ENCODE measurements at regions not wholly inside any gene's neighbourhood (a gene's known extent, or its start where the extent isn't known, plus 50 kb on each side); places are given as distances from the start of the nearest gene placed in this dataset.
A peak's percentile ranks its signal among the peaks of the same experiment; 100 is the strongest.

GRCh38 chr3:194951931-194952582, 266.4 kb downstream of the FAM43A start:
- DNase-seq = no peak
- Histone ChIP-seq H3K27ac (no peak overlapping the region), H3K36me3 (no peaks in the 10 kb centered on the region), H3K4me1 (peaks cover 3% of the 10 kb centered on the region), H3K27me3 (no peaks in the 10 kb centered on the region), H3K4me3 (no peak overlapping the region), H3K9me3 (no peaks in the 10 kb centered on the region)
- no peak for TF ChIP-seq CTCF (IDR thresholded peaks at IDR 0.05)
- no peak for ATAC-seq
- intact Hi-C loops (cut with DNase I) = no loop called here

- Histone ChIP-seq H3K9me3 (no peaks in the 10 kb centered on the region), H3K4me1 (peaks cover 3% of the 10 kb centered on the region), H3K4me3 (no peak overlapping the region), H3K36me3 (no peaks in the 10 kb centered on the region), H3K27ac (no peak overlapping the region), H3K27me3 (no peaks in the 10 kb centered on the region)
- no peak for DNase-seq
- no peak for TF ChIP-seq CTCF (IDR thresholded peaks at IDR 0.05)
- intact Hi-C loops (cut with DNase I) = no loop called here
- ATAC-seq = peak; percentile 39
Observed at GRCh38 chr3:194952841-194953241, 267.2 kb downstream of the FAM43A start.

GRCh38 chr3:194953291-194953690, 267.6 kb downstream of the FAM43A start:
- Histone ChIP-seq H3K36me3 (no peaks in the 10 kb centered on the region), H3K4me1 (peaks cover 3% of the 10 kb centered on the region), H3K27me3 (no peaks in the 10 kb centered on the region), H3K4me3 (no peak overlapping the region), H3K9me3 (no peaks in the 10 kb centered on the region), H3K27ac (no peak overlapping the region)
- ATAC-seq (no peak), DNase-seq (no peak)
- intact Hi-C loops (cut with DNase I) = no loop called here
- no peak for TF ChIP-seq CTCF (IDR thresholded peaks at IDR 0.05)

- TF ChIP-seq CTCF (IDR thresholded peaks at IDR 0.05) = no peak
- H3K36me3 ChIP-seq = no peaks in the 10 kb centered on the region
- no peak overlapping the region for H3K4me3 ChIP-seq
- DNase-seq (no peak), ATAC-seq (no peak)
- no peak overlapping the region for H3K27ac ChIP-seq
- H3K27me3 ChIP-seq = no peaks in the 10 kb centered on the region
- peaks cover 3% of the 10 kb centered on the region for H3K4me1 ChIP-seq
- no peaks in the 10 kb centered on the region for H3K9me3 ChIP-seq
- intact Hi-C loops (cut with DNase I) = no loop called here
Observed at GRCh38 chr3:194955546-194955945, 269.9 kb downstream of the FAM43A start.

- no peaks in the 10 kb centered on the region for H3K9me3 ChIP-seq
- no peak overlapping the region for H3K27ac ChIP-seq
- intact Hi-C loops (cut with DNase I) = no loop called here
- H3K4me1 ChIP-seq = peaks cover 3% of the 10 kb centered on the region
- no peaks in the 10 kb centered on the region for H3K27me3 ChIP-seq
- ATAC-seq (no peak), DNase-seq (no peak)
- H3K4me3 ChIP-seq = no peak overlapping the region
- H3K36me3 ChIP-seq = no peaks in the 10 kb centered on the region
- no peak for TF ChIP-seq CTCF (IDR thresholded peaks at IDR 0.05)
Observed at GRCh38 chr3:194955979-194956696, 270.5 kb downstream of the FAM43A start.
